LHCN-M2 (cell line): ENCODE measurements at regions not wholly inside any gene's neighbourhood (a gene's known extent, or its start where the extent isn't known, plus 50 kb on each side); places are given as distances from the start of the nearest gene placed in this dataset.
"Not testable (repeated sequence)": the region's sequence is repeated elsewhere in the genome, so short reads cannot be mapped to it uniquely, and the experiment has no call there.

Experiments used
- DNase-seq: peaks from one replicate; pipeline ENCODE4 v3.0.0-alpha.2; 2012; ENCODE audit warnings: low read depth

DNA sequence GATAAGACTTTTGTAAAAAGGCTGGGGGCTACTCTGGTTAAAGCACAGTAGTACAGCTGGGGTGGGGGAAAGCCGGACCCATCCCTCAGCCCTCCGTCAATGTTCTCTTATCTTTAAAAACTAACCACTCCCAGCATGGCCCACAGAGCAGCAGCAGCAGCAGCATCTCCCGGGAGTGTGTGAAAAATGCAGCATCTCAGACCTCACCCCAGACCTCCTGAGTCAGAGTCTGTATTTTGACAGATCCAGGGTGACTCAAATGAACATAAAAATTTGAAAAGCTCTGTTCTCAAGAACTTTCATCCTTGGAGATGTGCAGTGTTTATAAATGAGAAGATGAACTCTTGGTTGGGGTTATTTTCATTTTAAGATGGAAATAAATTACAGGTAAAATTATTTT is 277.7 kb upstream of the ECI2 start:
- peak; percentile 63 for DNase-seq

DNA sequence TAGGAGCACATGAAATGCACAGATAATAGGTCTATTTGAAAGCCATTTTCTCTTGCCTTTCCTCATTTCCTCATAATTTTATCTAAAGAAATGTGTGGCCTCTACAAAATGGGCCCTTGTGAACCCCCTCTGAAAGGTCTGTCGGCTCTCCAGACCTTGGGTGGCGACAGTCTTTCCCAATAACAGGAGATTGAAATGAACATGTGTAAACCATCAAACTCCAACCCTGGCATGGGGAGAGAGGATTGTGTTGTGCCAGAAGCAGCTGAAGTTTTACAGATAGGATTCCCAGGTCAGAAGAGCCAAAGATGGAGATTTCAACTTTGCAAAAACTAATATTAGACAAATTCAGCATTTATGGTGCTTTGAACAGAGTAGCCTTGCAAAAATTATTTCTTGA is 277.1 kb upstream of the ECI2 start:
- no peak for DNase-seq

DNA sequence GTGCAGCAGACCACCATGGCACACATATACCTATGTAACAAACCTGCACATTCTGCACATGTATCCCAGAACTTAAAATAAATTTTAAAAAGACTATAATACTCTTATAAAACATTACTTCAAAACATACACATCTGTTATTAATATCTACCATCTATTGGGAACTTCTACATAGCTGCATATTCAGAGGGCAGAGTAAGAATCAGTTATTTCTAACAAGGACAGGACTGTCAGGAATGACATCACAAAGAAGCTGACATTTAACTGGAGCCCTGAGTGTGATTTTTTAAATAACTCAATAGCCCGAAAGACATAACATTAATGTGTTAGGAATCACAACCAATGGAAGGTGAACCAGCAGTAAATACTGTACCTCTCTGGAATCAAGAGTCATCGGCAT is 276.7 kb upstream of the ECI2 start:
- DNase-seq: no peak

DNA sequence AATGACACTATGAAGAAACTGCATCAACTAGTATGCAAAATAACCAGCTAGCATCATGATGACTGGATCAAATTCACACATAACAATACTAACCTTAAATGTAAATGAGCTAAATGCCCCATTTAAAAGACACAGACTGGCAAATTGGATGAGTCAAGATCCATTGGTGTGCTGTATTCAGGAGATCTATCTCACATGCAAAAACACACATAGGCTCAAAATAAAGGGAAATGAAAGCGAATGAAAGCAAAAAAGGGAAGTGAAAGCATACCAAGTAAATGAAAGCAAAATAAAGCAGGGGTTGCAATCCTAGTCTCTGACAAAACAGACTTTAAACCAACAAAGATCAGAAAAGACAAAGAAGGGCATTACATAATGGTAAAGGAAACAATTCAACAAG is 272.3 kb upstream of the ECI2 start:
- DNase-seq: not testable (repeated sequence)

DNA sequence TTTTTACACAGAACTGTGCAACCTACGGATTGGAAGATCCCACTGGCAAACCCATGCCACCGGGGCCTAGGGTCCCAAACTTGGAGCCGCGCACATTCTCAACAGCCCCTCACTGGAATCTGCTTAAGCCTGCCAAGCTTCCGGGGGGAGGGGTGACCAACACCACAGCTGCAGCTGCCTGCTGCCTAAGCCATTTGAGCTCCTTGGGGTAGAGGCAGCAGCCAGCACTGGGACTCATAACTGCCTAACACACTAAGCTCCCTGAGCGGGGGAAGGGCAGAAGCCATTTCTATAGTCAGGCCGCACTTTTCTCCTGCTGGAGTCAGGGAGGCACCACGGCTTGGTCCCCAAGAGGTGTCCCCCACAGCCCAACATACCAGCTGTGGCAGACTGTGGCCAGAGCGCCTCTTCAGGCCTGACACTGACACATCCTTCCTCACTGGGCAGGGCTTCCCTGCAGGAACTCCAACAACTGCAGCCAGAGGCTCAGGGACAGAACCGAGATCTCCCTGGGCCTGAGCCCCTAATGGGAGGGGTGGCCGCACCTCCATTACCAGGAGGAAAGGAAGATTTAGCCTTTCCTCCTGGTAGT is 270.3 kb upstream of the ECI2 start:
- DNase-seq: peak; percentile 70

DNA sequence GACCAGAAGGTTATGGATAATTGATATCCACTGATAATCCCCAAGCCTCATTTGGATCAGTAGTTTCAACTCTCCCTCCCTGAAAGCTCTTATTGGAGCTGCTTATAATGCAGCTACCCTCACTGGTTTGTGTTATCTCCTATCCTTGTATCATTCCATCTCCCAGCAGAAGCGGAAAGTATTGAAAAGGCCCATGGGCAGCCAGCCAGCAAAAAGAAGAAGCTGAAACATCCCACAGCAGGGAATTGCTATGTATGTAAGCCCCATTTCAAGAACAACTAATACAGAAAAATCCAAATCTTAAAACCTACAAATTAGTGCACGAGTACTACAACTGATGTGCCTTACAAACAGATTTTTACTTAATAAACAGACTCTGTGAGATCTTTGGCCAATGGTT is 269.0 kb upstream of the ECI2 start:
- DNase-seq: no peak

DNA sequence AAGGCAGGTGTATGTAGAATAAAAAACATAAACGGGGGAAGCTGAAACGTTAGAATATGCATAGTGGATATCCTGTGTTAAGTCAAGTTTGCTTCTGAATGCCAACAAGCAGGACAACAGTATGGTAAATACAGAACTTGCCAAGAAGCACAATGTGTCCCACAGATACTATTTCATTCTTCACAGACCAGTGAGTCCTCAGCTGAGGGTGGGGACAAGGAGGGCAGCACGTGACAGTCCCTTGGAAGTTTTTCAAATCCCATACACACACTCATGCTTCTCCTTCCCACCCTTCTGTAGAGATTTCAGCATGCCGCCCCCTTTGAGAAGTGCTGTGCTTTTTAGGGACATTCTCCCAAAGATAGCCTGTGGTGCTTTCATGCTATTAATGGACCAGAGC is 268.5 kb upstream of the ECI2 start:
- peak; percentile 44 for DNase-seq

DNA sequence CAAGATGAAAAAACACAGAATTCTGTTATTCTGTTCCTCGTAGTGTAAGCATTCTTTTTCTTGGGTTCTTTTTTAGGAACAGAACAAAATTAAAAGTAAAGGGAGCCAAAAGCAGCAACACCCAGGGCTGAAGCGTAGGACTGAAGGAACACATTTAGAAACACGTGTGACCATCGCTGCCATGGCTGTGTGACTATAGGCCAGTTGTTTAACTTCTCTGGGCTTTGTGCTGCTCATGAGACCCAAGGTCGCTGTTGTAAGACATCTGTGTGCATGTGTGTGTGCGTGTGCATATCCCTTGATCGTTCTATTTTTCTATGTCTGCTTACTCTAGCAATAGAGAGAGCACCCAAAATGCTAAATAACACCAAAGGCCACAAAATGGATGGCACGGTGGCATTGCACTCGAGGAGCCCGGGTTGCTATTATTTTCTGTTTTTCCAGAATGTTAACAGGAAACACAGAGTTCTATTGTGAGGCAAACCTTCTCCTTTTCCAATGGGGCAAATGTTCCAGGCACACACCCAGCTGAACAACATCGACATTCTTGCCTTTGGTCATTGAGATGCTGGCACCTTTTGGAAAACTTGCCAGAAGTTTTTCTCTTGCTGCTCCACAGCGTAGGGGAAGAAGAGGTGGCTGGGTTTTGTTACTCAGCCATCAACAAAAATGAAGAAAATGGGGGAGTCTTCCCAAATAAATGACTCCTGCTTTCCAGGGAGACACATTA is 267.8 kb upstream of the ECI2 start:
- no peak for DNase-seq

DNA sequence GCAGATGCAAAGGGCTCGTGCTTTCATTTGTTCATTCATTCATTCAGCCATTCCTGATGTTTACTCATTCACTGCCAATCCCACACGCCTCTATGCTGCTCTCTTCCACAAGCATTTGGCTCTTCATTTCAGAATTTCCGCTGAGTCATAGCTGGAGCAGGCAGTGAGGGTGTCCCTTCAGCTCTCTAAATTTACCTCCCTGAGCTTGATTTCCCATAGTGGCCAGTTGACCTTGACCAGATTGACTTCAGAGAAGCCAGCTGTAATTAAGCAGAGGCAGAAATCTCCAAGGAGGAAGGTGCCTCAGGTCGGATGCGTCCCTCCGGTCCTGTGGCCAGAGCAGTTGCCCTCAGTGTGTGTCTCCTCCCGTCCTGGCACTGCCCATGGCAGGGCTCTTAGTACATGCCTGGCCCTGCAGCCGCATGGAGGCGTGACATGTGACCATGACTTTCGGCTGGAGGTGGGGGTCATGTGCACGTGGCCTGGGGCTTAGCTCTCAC is 267.2 kb upstream of the ECI2 start:
- DNase-seq: peak; percentile 90

DNA sequence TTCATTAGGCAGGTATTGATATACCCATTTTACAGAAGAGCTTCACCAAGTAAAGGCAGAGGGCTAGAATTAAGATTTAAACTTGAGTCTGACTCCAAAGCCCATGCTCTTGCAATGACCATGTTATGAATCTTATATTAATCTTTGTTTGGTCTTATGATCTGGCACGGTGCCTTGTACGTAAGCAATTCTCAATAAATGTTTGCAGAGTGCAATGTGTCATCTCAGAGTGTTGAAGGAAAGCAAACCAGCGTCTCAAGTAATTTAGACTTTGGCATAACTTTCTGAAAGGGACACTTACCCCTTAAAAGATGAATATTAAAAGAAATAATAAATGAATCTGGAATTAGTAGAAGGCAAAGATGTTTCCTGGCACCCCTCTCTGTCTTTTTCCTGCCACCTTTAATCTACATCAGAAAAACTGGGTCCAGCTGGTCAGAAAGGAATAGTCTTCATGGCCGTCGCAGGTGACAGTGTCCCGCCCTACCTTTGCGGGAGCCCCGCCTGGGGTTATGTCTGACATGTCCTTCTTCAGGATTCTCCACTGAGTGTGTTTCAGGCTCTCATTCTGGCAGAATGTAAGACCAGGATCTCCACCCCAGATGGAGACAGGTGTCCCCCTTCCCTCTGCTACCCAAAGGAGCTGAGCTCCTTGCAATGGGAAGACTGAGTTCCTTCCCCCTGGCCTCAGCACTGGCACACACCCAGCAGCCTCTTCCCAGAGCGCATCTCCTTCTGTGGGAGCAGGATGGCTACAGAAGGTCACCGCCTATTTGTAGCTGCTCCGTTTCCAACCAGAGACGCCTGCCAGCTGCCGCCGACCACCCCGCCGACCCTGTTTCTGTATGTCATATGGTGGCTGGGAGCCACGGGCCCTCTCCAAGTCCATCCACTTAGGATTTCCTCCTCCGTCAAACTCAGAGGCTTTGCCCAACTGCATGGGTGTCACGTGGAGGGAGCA is 266.3 kb upstream of the ECI2 start:
- no peak for DNase-seq

DNA sequence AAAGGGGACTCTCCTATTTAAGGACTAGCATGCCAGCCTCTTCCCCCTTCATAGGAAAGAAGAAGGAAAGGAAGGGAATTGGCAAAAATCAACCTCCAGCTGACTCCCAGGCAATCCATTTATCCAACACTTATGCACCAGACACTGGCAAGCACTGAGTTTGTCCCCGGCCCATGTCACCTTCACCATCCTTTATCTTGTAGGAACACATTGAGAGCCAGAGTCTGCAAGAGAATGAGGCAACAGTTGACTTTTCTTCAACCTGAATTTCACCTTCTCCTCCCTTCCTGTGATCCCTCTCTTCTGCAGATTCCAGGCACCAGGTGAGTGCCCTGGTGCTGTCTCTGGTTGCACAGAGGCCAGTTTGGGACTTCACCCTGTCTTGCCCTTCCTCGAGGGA is 264.3 kb upstream of the ECI2 start:
- no peak for DNase-seq

DNA sequence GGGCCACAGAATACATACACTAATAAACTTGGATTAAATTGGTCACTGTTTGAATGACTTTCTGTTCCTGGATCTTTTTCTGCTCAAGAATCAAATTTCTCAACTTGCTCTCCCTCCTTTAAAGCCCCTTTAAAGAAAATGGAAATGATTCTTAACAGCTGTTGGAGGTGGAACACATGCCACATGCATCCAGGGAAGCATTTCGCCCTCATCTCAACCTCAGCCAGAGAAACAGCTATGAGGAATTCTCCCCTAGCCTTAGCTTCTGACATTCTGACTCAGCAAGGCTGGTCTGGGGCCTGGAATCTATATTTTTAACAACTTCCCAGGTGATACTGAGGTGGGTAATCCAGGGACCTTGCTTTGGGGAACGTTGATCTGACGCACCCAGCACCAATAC is 263.4 kb upstream of the ECI2 start:
- peak; percentile 70 for DNase-seq

DNA sequence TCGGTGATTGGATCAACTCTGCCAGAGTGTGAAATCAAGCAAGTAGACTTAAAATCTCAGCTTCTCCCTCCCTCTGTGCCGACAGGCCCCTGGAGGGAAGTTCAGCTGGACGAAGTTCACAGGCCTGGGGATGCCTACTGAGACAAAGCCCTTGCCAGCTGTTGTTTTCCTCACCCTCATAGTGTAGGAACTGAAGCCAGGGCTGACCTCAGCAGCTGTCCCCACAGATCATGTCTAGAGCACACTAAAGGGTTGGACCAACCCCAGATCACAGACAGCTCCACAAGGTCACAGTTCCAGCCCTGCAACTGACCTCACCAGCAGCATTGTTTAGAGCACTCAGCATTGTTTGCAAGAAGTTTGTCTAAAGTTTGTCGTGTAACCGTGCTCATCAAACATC is 261.9 kb upstream of the ECI2 start:
- peak; percentile 99 for DNase-seq

DNA sequence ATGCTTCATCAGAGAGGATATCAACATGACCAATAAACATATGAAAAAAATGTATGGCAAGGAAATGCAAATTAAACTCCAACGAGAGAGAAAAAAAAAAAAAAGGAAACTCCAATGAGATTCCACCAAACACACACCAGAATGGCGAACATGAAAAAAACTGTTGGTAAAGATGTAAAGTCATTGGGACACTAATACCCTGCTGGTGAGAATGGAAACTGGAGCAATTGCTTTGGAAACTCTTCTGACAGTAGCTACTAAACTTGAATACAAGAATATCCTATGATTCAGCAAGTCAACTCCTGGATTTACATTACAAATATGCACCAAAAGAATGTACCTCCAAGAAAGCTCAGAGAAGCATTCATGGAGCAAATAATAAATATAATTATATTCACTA is 260.7 kb upstream of the ECI2 start:
- DNase-seq: peak; percentile 38

DNA sequence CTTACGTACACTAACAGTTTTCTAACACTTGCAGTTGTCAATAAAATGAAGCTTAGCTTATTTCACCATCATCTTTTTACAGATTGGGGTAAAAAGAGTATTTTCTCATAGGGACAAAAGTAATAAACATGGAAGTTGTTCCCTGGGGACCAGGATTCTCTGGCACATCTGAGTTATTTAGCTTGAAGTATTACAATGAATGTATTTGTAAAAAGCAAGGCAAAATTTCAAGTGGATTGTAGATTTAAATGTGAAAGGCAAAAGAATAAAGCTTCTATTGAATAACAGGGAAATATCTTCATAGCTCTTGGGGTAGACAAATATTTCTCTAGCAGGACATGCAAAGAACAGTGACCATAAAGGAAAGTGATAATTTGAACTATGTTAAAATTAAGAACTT is 260.0 kb upstream of the ECI2 start:
- no peak for DNase-seq

DNA sequence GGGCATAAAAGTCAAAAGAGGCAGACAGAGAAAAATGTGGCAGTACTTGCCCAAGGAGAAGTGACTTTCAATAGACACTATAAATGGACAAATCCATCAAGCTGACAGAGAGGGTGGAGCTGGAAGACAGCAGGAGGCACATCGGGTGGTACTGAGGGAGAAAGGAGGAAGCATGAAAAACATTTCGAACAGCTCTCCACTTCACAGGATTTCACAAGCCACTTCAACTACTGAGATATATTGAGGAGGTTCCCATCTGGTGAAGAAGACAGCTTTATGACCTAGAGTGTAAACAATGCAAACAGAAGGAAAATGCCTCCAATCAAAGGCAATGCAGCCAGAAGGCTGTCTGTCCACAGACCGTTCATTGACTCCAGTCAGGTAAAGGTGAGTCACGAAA is 259.4 kb upstream of the ECI2 start:
- no peak for DNase-seq

DNA sequence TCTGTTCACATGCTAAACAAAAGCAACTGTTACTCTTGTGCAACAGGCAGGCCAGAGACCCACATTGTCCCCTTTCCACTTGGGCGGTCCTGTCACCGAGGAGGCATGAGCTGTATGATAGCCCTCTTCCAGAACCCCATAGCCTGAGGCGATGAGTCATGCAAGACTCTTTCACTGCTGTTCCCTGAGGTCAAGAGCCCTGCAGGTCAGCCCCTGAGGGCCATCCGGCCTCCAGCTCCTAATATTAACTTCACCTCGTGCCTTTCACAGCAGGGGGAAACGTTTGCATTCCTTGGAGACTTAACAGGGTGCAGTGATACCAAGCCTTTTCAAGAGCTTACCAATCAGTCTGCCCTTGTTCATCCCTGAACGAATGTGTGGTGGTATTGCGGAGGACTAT is 253.3 kb upstream of the ECI2 start:
- DNase-seq: no peak

DNA sequence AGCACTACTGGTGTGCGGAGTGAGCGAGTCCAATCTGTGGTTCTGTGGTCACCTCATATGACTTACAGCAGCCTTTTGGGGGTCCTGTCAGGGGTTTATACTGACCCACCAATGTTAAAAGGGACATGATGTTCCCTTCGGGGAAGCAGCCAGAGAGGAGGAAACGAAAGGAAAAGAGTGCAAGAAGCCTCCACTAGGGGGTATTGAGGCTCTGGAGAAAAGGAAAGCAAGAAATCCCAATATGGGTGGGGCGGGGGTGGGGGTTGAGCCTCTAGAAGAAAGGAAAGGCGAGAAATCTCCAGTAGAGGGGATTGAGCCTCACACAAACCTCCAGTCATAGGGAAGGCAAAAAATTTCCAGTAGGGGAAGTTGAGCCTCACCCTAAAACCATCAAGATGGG is 249.3 kb upstream of the ECI2 start:
- no peak for DNase-seq

DNA sequence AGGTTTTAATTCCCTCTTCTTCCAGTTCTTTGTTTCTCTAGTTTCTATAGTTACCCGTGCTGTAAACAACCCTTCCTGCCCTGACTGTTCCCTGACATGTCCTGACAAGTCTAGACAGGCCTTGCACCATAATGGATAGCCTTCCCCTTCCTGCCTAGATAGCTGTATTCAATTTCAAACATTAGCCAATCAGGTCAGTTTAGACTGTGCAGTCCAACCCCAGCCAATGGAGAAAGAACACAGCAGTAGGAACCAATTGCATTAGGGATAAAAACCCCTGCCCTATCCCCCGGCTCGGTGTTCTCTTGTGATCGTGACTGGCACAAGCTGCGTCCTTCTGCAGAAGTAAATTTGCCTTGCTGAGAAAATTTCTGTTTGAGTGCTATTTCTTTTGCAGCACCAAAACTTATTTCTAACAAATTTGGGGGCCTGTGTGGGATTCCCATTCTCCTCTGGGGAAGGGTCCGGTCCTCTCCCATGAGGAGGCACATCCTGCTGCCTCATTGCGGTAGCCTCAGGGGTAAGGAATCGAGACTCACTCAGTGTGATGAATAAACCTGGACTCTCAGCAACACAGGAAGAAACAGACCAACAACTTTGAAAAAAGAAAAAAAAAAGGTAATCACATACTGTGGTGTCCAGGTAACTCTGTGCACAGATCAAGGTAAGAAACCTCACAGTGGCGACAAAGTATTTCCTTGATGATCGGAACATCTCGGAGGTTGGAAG is 248.7 kb upstream of the ECI2 start:
- peak; percentile 42 for DNase-seq

DNA sequence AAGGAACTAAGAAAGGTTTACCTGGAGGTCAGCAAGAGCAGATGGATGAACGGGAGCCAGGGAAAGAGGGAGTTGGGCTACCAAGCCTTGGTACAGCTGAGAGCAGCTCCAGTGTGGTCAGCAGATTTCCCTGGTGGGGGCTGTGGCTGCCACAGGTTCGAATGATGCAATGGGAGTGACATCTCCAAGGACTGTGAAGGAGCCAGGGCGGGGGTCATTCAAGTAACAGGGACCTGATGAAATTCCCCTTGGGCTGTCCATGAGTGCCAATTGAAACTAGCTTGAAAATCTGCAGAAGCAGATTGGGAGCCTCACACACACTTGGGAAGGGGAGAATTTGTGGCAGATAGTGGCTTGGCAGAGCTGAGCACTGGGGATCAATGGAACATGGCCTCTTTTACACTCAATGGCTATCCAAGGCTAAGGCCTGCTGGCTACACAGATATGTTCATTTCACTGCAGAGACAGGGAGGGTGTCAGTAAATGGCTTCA is 247.0 kb upstream of the ECI2 start:
- DNase-seq: no peak

DNA sequence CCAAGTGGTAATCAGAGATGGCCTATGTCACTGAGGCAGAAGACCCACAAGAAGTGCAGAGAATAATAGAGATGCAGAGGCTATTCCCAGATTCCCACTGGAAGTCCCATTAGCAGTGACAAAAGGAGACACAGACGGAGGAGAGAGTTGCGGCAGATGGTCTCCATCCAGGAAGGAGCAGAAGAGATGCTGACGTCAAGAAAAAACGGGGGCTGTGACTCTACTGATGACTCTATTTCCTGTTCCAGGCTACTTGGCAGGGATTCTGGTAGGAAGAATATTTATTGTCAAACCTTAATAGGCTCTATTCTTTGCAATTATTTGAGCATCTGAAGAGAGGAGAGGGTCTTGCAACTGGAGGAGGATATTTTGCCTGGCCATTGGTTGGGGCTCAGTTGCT is 246.0 kb upstream of the ECI2 start:
- DNase-seq: no peak

DNA sequence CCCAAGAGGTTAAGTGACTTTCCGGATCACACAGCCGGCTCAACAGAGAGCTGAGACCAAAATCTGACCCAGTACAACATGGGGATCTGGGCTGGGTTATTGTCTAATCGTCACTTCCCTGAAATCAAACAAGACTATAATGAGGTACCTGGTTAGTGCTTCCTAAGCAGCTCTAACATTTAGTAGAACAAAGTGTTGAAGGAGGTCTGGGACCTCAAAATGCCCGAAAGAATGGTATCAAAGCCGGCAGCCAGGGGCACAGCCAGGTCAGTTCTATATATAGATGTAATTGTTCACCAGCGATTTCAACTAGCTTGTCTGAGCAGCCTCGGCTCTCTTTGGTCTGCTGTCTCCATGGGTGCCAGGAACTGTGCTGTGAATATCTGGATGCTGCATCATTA is 245.5 kb upstream of the ECI2 start:
- DNase-seq: no peak
